H9 (cell line): ENCODE measurements at regions not wholly inside any gene's neighbourhood (a gene's known extent, or its start where the extent isn't known, plus 50 kb on each side); places are given as distances from the start of the nearest gene placed in this dataset.

ENCODE experiments used
- DNase-seq: peaks from one replicate; pipeline ENCODE4 v3.0.0-alpha.2; 2017
- H2AFZ ChIP-seq: one replicate; pipeline ENCODE4 v1.6.1; 2013; ENCODE audit warnings: mild to moderate bottlenecking, low read length, control low read depth, moderate library complexity
- H2AK5ac ChIP-seq: 2 replicates; pipeline ENCODE4 v1.6.1; 2013; ENCODE audit warnings: low read length, control low read depth, mixed read lengths; ENCODE audit not compliant: insufficient read length
- H2BK120ac ChIP-seq: one replicate; pipeline ENCODE4 v1.6.1; 2013; ENCODE audit warnings: low read depth, mild to moderate bottlenecking, low read length, control low read depth, inconsistent platforms; ENCODE audit not compliant: poor library complexity, severe bottlenecking
- H2BK12ac ChIP-seq: 2 replicates; pipeline ENCODE4 v1.6.1; 2013; ENCODE audit warnings: low read length, control low read depth, mixed read lengths, low read depth; ENCODE audit not compliant: insufficient read length
- H2BK15ac ChIP-seq: 2 replicates; pipeline ENCODE4 v1.6.1; 2013; ENCODE audit warnings: low read depth, low read length, control low read depth
- H2BK20ac ChIP-seq: one replicate; pipeline ENCODE4 v1.6.1; 2013; ENCODE audit warnings: low read depth, mild to moderate bottlenecking, low read length, control low read depth, inconsistent platforms; ENCODE audit not compliant: poor library complexity, severe bottlenecking
- H2BK5ac ChIP-seq: 2 replicates; pipeline ENCODE4 v1.6.1; 2013; ENCODE audit warnings: low read length, control low read depth, mixed read lengths; ENCODE audit not compliant: insufficient read length
- H3K14ac ChIP-seq: 2 replicates; pipeline ENCODE4 v1.6.1; 2013; ENCODE audit warnings: low read length, control low read depth; ENCODE audit not compliant: insufficient read depth
- H3K18ac ChIP-seq: 2 replicates; pipeline ENCODE4 v1.6.1; 2013; ENCODE audit warnings: low read depth, mild to moderate bottlenecking, mixed read lengths, low read length, control low read depth; ENCODE audit not compliant: insufficient read length
- H3K23ac ChIP-seq: 2 replicates; pipeline ENCODE4 v1.6.1; 2013; ENCODE audit warnings: low read length, control low read depth, mixed read lengths, low read depth; ENCODE audit not compliant: insufficient read length
- H3K23me2 ChIP-seq: 2 replicates; pipeline ENCODE4 v1.6.1; 2013; ENCODE audit warnings: low read depth, mild to moderate bottlenecking, mixed read lengths, low read length, control low read depth; ENCODE audit not compliant: insufficient read length, poor library complexity, severe bottlenecking
- H3K27ac ChIP-seq: 2 replicates; pipeline ENCODE4 v1.5.1; 2013; ENCODE audit warnings: low read length, control low read depth, mixed read lengths, low read depth; ENCODE audit not compliant: insufficient read length
- H3K27me3 ChIP-seq: 2 replicates; pipeline ENCODE4 v1.6.1; 2013; ENCODE audit warnings: low read length, control low read depth, inconsistent platforms; ENCODE audit not compliant: insufficient read depth
- H3K4ac ChIP-seq: 2 replicates; pipeline ENCODE4 v1.6.1; 2013; ENCODE audit warnings: low read depth, mild to moderate bottlenecking, control low read depth, inconsistent platforms, low read length, moderate library complexity
- H3K4me1 ChIP-seq: 2 replicates; pipeline ENCODE4 v1.6.1; 2013; ENCODE audit warnings: low read length, control low read depth, inconsistent platforms; ENCODE audit not compliant: insufficient read depth
- H3K4me2 ChIP-seq: 2 replicates; pipeline ENCODE4 v1.6.1; 2013; ENCODE audit warnings: low read length, control low read depth, mixed read lengths; ENCODE audit not compliant: insufficient read length, insufficient read depth
- H3K56ac ChIP-seq: 2 replicates; pipeline ENCODE4 v1.6.1; 2013; ENCODE audit warnings: low read depth, mild to moderate bottlenecking, mixed read lengths, low read length, control low read depth; ENCODE audit not compliant: insufficient read length
- H3K79me1 ChIP-seq: 2 replicates; pipeline ENCODE4 v1.6.1; 2013; ENCODE audit warnings: low read depth, mild to moderate bottlenecking, moderate library complexity, low read length, control low read depth, inconsistent platforms; ENCODE audit not compliant: insufficient read depth, poor library complexity, severe bottlenecking
- H3K79me2 ChIP-seq: 2 replicates; pipeline ENCODE4 v1.6.1; 2013; ENCODE audit warnings: low read length, control low read depth, inconsistent platforms; ENCODE audit not compliant: insufficient read depth
- H3K9ac ChIP-seq: 2 replicates; pipeline ENCODE4 v1.6.1; 2013; ENCODE audit warnings: low read length, control low read depth, mixed read lengths; ENCODE audit not compliant: insufficient read length; ENCODE audit errors: extremely low read depth
- H3K9me3 ChIP-seq: one replicate; pipeline ENCODE4 v1.6.1; 2013; ENCODE audit warnings: low read depth, low read length, inconsistent platforms; ENCODE audit not compliant: control insufficient read depth
- H3T11ph ChIP-seq: one replicate; pipeline ENCODE4 v1.6.1; 2013; ENCODE audit warnings: mild to moderate bottlenecking, low read length, control low read depth, inconsistent platforms
- H4K20me1 ChIP-seq: one replicate; pipeline ENCODE4 v1.6.1; 2013; ENCODE audit not compliant: control insufficient read depth, insufficient read length, insufficient read depth
- H4K5ac ChIP-seq: 2 replicates; pipeline ENCODE4 v1.6.1; 2013; ENCODE audit warnings: low read depth, mild to moderate bottlenecking, mixed read lengths, low read length, control low read depth; ENCODE audit not compliant: insufficient read length
- H4K8ac ChIP-seq: replicated peaks from 2 replicates; pipeline ENCODE4 v1.6.1; 2013; ENCODE audit warnings: low read length, control low read depth, mixed read lengths, low read depth; ENCODE audit not compliant: insufficient read length
- H4K91ac ChIP-seq: 2 replicates; pipeline ENCODE4 v1.6.1; 2013; ENCODE audit warnings: low read depth, mild to moderate bottlenecking, moderate library complexity, mixed read lengths, low read length, control low read depth; ENCODE audit not compliant: insufficient read length
- H3K27ac Mint-ChIP-seq, 3 experiments: 2 replicates in 2 of 3; 3 replicates in 1 of 3; pipeline ENCODE4 v1.8.0; 2020 to 2021; ENCODE audit warnings: mixed read lengths in 3 of 3, mild to moderate bottlenecking in 1 of 3, moderate library complexity in 1 of 3
- H3K27me3 Mint-ChIP-seq: 2 replicates; pipeline ENCODE4 v1.8.0; 2021; ENCODE audit warnings: low read depth, mild to moderate bottlenecking, moderate library complexity, mixed read lengths
- H3K36me3 Mint-ChIP-seq, 3 experiments: 2 replicates in 2 of 3; 3 replicates in 1 of 3; pipeline ENCODE4 v1.8.0; 2020 to 2021; ENCODE audit warnings: low read depth in 3 of 3, mixed read lengths in 3 of 3; ENCODE audit not compliant: insufficient read depth in 1 of 3
- H3K4me1 Mint-ChIP-seq, 2 experiments: 2 replicates each; pipeline ENCODE4 v1.8.0; 2020; ENCODE audit warnings: mixed read lengths in 2 of 2
- H3K4me3 Mint-ChIP-seq, 2 experiments: 2 replicates in 1 of 2; 3 replicates in 1 of 2; pipeline ENCODE4 v1.8.0; 2020 to 2021; ENCODE audit warnings: mild to moderate bottlenecking in 2 of 2, mixed read lengths in 2 of 2, moderate library complexity in 1 of 2
- H3K9me3 Mint-ChIP-seq, 2 experiments: 2 replicates in 1 of 2; 3 replicates in 1 of 2; pipeline ENCODE4 v1.8.0; 2020; ENCODE audit warnings: mild to moderate bottlenecking in 2 of 2, mixed read lengths in 2 of 2, moderate library complexity in 1 of 2
- CTCF ChIP-seq: fragments of 200-600 bp; sonication (generic); conservative IDR thresholded peaks from 3 replicates; pipeline ENCODE4 v1.8.0; 2021; ENCODE audit warnings: antibody characterized with exemption, mild to moderate bottlenecking
- WGBS: extraction: QIAGEN DNeasy Blood & Tissue Kit; methylation state at CpG from one replicate; pipeline ENCODE4 v1.1.7; 2013; ENCODE audit warnings: missing lambda C conversion rate, low lambda C conversion rate, mixed read lengths; ENCODE audit not compliant: insufficient read length; ENCODE audit errors: extremely low coverage; 5-methylcytosine and 5-hydroxymethylcytosine counted together

- Histone ChIP-seq H2BK20ac (no peak overlapping the region), H3K14ac (no peak overlapping the region), H3K4me2 (no peak overlapping the region), H2BK5ac (no peak overlapping the region), H4K5ac (no peak overlapping the region), H2BK120ac (no peak overlapping the region), H2AFZ (no peak overlapping the region), H2BK15ac (no peak overlapping the region), H3K79me1 (no peaks in the 10 kb centered on the region), H3K4ac (no peak overlapping the region), H3K79me2 (no peaks in the 10 kb centered on the region), H4K8ac (no peak overlapping the region), H3T11ph (no peak overlapping the region), H3K9me3 (no peaks in the 10 kb centered on the region), H3K23me2 (no peaks in the 10 kb centered on the region), H3K9ac (no peak overlapping the region), H3K4me1 (no peaks in the 10 kb centered on the region), H3K23ac (no peak overlapping the region), H4K20me1 (no peaks in the 10 kb centered on the region), H3K27me3 (no peaks in the 10 kb centered on the region), H2AK5ac (no peak overlapping the region), H4K91ac (no peak overlapping the region), H3K27ac (no peak overlapping the region), H3K56ac (no peak overlapping the region), H2BK12ac (no peak overlapping the region), H3K18ac (no peak overlapping the region)
- Mint-ChIP-seq H3K4me3 (no peak overlapping the region), H3K27me3 (no peaks in the 10 kb centered on the region; the same call in 1 of the 2 replicates), H3K9me3 (peaks cover 0 to 4% of the 10 kb centered on the region in 2 experiments; a peak in 3 of 5 replicates), H3K36me3 (peaks cover 0 to 2% (median 0%) of the 10 kb centered on the region in 3 experiments; a peak in 1 of 7 replicates), H3K4me1 (peaks cover 3 to 7% of the 10 kb centered on the region in 2 experiments; a peak in 2 of 4 replicates), H3K27ac (peak overlapping the region in 1 of 3 experiments; percentile 73; a peak in 1 of 7 replicates)
- DNase-seq: no peak
- WGBS: no CpG with 5 or more reads among the region's 14 CpGs
- no peak for TF ChIP-seq CTCF
Measured at GRCh38 chr22:49589301-49589700, 238.4 kb downstream of the BRD1 start.
